Parathyroid adenoma (tissue), 2 donors: ENCODE measurements at regions not wholly inside any gene's neighbourhood (a gene's known extent, or its start where the extent isn't known, plus 50 kb on each side); places are given as distances from the start of the nearest gene placed in this dataset.

ENCODE experiments used
- H2AFZ ChIP-seq: fragments of 300-600 bp; sonication (generic); one replicate; pipeline ENCODE4 v1.7.0; 2017; ENCODE audit warnings: antibody characterized with exemption, mild to moderate bottlenecking
- H3K27ac ChIP-seq: fragments of 300-600 bp; sonication (generic); one replicate; pipeline ENCODE4 v1.7.0; 2017
- H3K27me3 ChIP-seq: fragments of 300-600 bp; sonication (generic); one replicate; pipeline ENCODE4 v1.7.0; 2017; ENCODE audit warnings: low read length; ENCODE audit not compliant: control insufficient read depth, insufficient read depth
- H3K36me3 ChIP-seq: fragments of 300-600 bp; sonication (generic); one replicate; pipeline ENCODE4 v1.7.0; 2017; ENCODE audit warnings: low read length; ENCODE audit not compliant: control insufficient read depth, insufficient read depth
- H3K4me1 ChIP-seq: fragments of 300-600 bp; sonication (generic); one replicate; pipeline ENCODE4 v1.7.0; 2017; ENCODE audit warnings: control low read depth
- H3K4me2 ChIP-seq: fragments of 300-600 bp; sonication (generic); one replicate; pipeline ENCODE4 v1.7.0; 2017; ENCODE audit warnings: low read length
- H3K4me3 ChIP-seq: fragments of 300-600 bp; sonication (generic); one replicate; pipeline ENCODE4 v1.7.0; 2017; ENCODE audit warnings: low read depth, low read length
- H3K79me2 ChIP-seq: fragments of 300-600 bp; sonication (generic); one replicate; pipeline ENCODE4 v1.7.0; 2017; ENCODE audit warnings: control low read depth
- H3K9ac ChIP-seq: fragments of 300-600 bp; sonication (generic); one replicate; pipeline ENCODE4 v1.7.0; 2017; ENCODE audit warnings: mild to moderate bottlenecking
- H3K9me3 ChIP-seq: fragments of 300-600 bp; sonication (generic); one replicate; pipeline ENCODE4 v1.7.0; 2017; ENCODE audit warnings: low read length; ENCODE audit not compliant: control insufficient read depth
- TF ChIP-seq, protein P1 (sequence below): fragments of 300-600 bp; sonication (generic); IDR thresholded peaks from one replicate; pipeline ENCODE4 v1.7.0; 2017; ENCODE audit warnings: antibody characterized with exemption, mild to moderate bottlenecking
- donor health status: primary hyperparathyroidism.

DNA sequence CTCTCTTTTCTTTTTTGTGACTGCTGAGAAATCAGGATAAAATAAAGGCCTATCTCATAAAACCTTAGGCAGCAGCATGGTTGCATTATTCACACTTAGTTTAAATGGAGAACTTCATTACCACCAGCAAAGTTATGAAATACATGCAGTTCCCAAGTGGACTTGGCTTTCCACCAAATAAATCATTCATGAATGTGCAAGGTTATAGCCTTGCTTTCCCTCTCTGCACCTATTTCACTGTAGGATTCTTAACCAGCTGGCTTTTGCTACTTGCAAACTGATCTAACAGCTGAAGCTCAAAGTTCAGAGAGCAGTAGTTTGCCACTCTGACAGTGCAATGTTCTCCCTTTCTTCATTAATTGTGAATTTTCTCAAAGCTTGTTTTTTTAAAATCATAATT, 140.1 kb upstream of the SMIM31 start:
- no peaks in the 10 kb centered on the region for H3K36me3 ChIP-seq
- no peak overlapping the region for H3K27ac ChIP-seq
- H3K9ac ChIP-seq: no peak overlapping the region
- TF ChIP-seq, protein P1, sequence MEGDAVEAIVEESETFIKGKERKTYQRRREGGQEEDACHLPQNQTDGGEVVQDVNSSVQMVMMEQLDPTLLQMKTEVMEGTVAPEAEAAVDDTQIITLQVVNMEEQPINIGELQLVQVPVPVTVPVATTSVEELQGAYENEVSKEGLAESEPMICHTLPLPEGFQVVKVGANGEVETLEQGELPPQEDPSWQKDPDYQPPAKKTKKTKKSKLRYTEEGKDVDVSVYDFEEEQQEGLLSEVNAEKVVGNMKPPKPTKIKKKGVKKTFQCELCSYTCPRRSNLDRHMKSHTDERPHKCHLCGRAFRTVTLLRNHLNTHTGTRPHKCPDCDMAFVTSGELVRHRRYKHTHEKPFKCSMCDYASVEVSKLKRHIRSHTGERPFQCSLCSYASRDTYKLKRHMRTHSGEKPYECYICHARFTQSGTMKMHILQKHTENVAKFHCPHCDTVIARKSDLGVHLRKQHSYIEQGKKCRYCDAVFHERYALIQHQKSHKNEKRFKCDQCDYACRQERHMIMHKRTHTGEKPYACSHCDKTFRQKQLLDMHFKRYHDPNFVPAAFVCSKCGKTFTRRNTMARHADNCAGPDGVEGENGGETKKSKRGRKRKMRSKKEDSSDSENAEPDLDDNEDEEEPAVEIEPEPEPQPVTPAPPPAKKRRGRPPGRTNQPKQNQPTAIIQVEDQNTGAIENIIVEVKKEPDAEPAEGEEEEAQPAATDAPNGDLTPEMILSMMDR: no peak
- no peaks in the 10 kb centered on the region for H3K4me1 ChIP-seq
- no peak overlapping the region for H3K4me3 ChIP-seq
- no peaks in the 10 kb centered on the region for H3K9me3 ChIP-seq
- no peaks in the 10 kb centered on the region for H3K27me3 ChIP-seq
- H2AFZ ChIP-seq: no peak overlapping the region
- no peak overlapping the region for H3K4me2 ChIP-seq
- no peaks in the 10 kb centered on the region for H3K79me2 ChIP-seq

DNA sequence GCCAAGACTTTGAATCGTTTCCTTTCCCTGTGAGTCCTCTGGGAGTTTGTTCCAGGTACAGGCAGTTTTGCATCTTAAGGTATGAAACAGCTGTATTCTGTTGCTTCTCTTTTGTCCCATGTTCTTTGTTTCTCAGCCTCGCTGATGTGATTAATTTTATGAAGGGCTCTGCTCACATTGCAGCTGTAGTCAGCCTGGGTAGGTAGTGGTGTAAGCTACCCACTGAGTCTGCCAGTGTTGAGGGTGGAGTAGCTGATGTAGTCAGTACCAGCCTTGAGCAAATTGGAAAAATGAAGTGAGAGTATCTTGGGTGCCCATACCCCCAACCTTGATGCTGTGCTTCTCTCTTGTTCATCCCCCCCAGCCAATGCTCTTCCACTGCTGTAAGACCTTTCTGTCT, 139.6 kb upstream of the SMIM31 start:
- H3K36me3 ChIP-seq: no peaks in the 10 kb centered on the region
- H2AFZ ChIP-seq: no peak overlapping the region
- H3K27ac ChIP-seq: no peak overlapping the region
- H3K9me3 ChIP-seq: no peaks in the 10 kb centered on the region
- TF ChIP-seq, protein P1: no peak
- no peak overlapping the region for H3K9ac ChIP-seq
- H3K4me2 ChIP-seq: no peak overlapping the region
- H3K79me2 ChIP-seq: no peaks in the 10 kb centered on the region
- no peaks in the 10 kb centered on the region for H3K4me1 ChIP-seq
- H3K27me3 ChIP-seq: no peaks in the 10 kb centered on the region
- no peak overlapping the region for H3K4me3 ChIP-seq

GRCh38 chr4:164614999-164615398, 138.9 kb upstream of the SMIM31 start:
- H3K4me2 ChIP-seq: no peak overlapping the region
- no peaks in the 10 kb centered on the region for H3K36me3 ChIP-seq
- TF ChIP-seq, protein P1: no peak
- H2AFZ ChIP-seq: no peak overlapping the region
- no peaks in the 10 kb centered on the region for H3K79me2 ChIP-seq
- H3K9me3 ChIP-seq: no peaks in the 10 kb centered on the region
- no peak overlapping the region for H3K9ac ChIP-seq
- no peaks in the 10 kb centered on the region for H3K4me1 ChIP-seq
- H3K27me3 ChIP-seq: no peaks in the 10 kb centered on the region
- no peak overlapping the region for H3K27ac ChIP-seq
- H3K4me3 ChIP-seq: no peak overlapping the region

- H3K9me3 ChIP-seq: no peaks in the 10 kb centered on the region
Measured at GRCh38 chr4:164615964-164616363, 138.0 kb upstream of the SMIM31 start.

GRCh38 chr4:164616961-164617360, 137.0 kb upstream of the SMIM31 start:
- Histone ChIP-seq H3K4me3 (no peak overlapping the region), H3K27me3 (no peaks in the 10 kb centered on the region), H3K27ac (no peak overlapping the region), H3K36me3 (no peaks in the 10 kb centered on the region), H3K4me2 (no peak overlapping the region), H2AFZ (no peak overlapping the region), H3K4me1 (no peaks in the 10 kb centered on the region), H3K9me3 (no peaks in the 10 kb centered on the region), H3K79me2 (no peaks in the 10 kb centered on the region), H3K9ac (no peak overlapping the region)
- TF ChIP-seq, protein P1: no peak

More at GRCh38 chr4:164615964-164616363, 138.0 kb upstream of the SMIM31 start:
- Histone ChIP-seq H3K4me3 (no peak overlapping the region), H3K27me3 (no peaks in the 10 kb centered on the region), H3K9ac (no peak overlapping the region), H3K79me2 (no peaks in the 10 kb centered on the region), H3K4me1 (no peaks in the 10 kb centered on the region), H2AFZ (no peak overlapping the region), H3K4me2 (no peak overlapping the region), H3K36me3 (no peaks in the 10 kb centered on the region), H3K27ac (no peak overlapping the region)
- TF ChIP-seq, protein P1: no peak
